Muscle of leg (tissue), 3 donors: ENCODE measurements at regions not wholly inside any gene's neighbourhood (a gene's known extent, or its start where the extent isn't known, plus 50 kb on each side); places are given as distances from the start of the nearest gene placed in this dataset.

Experiments
- DNase-seq: peaks from one replicate; pipeline ENCODE4 v3.0.0; 2013
- H3K27ac ChIP-seq: one replicate; pipeline ENCODE4 v1.5.1; 2013; ENCODE audit warnings: mild to moderate bottlenecking, low read length, control low read depth
- H3K27me3 ChIP-seq: one replicate; pipeline ENCODE4 v1.6.1; 2013; ENCODE audit warnings: low read length; ENCODE audit not compliant: control insufficient read depth, insufficient read depth
- H3K36me3 ChIP-seq: one replicate; pipeline ENCODE4 v1.6.1; 2013; ENCODE audit warnings: low read length; ENCODE audit not compliant: control insufficient read depth, insufficient read depth
- H3K4me1 ChIP-seq: one replicate; pipeline ENCODE4 v1.6.1; 2013; ENCODE audit warnings: low read length; ENCODE audit not compliant: control insufficient read depth, insufficient read depth
- H3K4me3 ChIP-seq: one replicate; pipeline ENCODE4 v1.5.1; 2013; ENCODE audit warnings: low read length, control low read depth
- H3K9me3 ChIP-seq: replicated peaks from 2 replicates; pipeline ENCODE4 v1.6.1; 2013; ENCODE audit warnings: low read depth, low read length; ENCODE audit not compliant: control insufficient read depth
- WGBS: methylation state at CpG from one replicate; pipeline ENCODE4 v1.1.5; 2013; ENCODE audit warnings: missing lambda C conversion rate; ENCODE audit not compliant: insufficient coverage; 5-methylcytosine and 5-hydroxymethylcytosine counted together

DNA sequence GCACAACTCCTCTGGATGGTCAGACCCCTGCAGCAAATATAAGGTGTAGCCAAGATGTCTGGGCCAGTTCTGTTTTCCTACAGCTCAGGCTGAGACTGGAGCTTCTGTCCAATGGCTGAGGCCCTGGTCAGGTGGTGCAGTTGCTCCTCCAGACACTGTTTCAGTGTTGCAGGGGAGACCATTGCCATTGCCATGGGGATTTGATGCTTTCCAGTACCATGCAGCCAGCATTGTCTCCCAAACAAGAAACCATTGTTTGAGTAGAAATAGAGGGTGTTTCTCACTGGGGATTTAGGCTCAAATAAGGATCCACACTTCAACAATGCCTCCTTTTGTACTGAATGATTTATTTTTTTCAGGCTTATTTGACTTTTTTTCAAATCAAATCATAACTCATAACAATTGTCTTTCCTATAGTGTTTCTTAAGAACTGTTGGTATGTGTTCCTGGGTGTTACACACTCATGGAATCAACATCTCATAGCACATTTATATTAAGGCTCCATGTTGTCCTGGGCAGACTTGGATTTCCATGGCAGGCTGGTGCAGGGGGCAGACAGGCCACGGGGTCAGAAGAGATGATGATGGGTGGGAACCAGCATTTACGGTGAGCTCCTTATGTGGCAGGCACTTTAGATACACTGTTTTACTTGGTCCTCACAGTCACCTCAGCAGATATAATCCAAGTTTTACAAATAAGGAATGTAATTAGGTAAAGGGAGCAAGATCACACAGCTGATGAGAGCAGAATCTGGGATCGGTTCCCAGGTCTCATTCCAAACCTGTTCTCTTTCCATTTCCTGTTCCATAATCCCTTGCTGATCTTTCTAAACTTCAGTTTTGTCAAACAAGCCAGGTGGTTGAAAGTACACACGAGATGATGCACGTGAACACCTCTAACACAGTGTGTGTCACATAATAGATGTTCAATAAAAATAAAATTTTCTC is 95.9 kb upstream of the GNAQ start:
- Histone ChIP-seq H3K9me3 (no peaks in the 10 kb centered on the region), H3K4me3 (no peak overlapping the region), H3K36me3 (no peaks in the 10 kb centered on the region), H3K27me3 (no peaks in the 10 kb centered on the region), H3K4me1 (no peaks in the 10 kb centered on the region), H3K27ac (no peak overlapping the region)
- no CpG with 5 or more reads among the region's 5 CpGs for WGBS
- no peak for DNase-seq

DNA sequence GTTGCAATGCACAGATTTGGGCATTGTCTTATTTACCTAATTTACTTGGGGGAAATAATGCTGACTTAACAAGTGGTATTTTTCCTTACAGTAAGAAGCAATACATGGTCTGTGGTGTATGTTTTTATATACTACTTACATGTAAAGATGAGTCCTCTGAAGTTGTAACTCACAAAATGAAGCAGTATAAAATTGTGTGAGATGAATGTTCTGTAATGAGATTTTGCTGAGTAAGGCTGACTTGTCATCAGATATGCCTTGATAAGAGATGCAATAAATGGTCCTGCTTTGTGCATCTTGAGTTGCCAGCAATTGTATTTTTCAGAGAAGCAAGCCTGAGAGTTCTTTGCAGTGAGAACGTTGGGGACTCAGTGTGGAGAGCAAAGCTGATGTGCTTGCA is 92.2 kb upstream of the GNAQ start:
- DNase-seq: no peak
- no CpG with 5 or more reads among the region's 1 CpG for WGBS
- H3K36me3 ChIP-seq: no peaks in the 10 kb centered on the region
- H3K27ac ChIP-seq: no peak overlapping the region
- H3K4me1 ChIP-seq: no peaks in the 10 kb centered on the region
- H3K27me3 ChIP-seq: no peaks in the 10 kb centered on the region
- no peaks in the 10 kb centered on the region for H3K9me3 ChIP-seq
- H3K4me3 ChIP-seq: no peak overlapping the region

DNA sequence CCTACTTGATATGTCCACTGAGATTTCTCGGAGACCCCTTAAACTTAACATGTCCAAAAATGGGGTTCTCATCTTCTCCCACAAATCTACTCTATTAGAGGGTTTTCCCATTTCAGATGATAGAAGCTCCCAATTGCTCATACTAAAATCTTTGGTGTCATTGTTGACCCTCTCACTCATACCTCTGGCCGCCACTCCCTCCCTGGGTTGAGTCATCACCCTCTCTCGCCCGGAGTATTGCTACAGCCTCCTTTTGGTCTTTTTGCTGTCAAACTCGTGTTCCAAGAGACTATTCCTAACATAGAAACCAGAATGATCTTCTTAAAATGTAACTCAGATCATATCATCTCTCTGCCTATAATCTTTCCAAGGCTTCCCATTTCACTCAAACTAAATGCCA is 91.0 kb upstream of the GNAQ start:
- DNase-seq: no peak
- WGBS: 85% methylated on average over 5 of the region's 5 CpGs
- Histone ChIP-seq H3K27ac (no peak overlapping the region), H3K9me3 (no peaks in the 10 kb centered on the region), H3K27me3 (no peaks in the 10 kb centered on the region), H3K4me3 (no peak overlapping the region), H3K4me1 (no peaks in the 10 kb centered on the region), H3K36me3 (no peaks in the 10 kb centered on the region)

DNA sequence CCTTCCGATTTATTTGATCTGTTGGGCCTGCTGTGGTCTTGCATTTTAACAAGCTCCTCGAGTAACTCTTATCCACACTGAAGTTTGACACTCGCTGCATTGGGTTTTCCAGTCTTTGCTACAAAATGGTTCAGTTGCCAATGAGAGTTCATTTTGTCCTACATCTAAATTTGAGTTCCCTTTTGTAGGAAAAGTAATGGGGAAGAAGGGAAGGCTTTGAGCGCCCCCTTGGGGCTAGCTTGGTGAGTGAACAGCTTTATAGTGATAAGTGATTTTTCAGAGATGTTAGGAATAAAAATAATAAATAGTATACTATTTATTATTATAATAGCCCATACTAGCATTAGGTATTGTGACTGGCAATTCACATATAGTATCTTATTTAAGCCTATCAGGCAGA is 89.9 kb upstream of the GNAQ start:
- H3K4me1 ChIP-seq: no peaks in the 10 kb centered on the region
- 86% methylated on average over 1 of the region's 4 CpGs for WGBS
- H3K36me3 ChIP-seq: no peaks in the 10 kb centered on the region
- H3K27me3 ChIP-seq: no peaks in the 10 kb centered on the region
- H3K4me3 ChIP-seq: no peak overlapping the region
- peak; percentile 65 for DNase-seq
- peak overlapping the region; percentile 13 for H3K27ac ChIP-seq
- H3K9me3 ChIP-seq: no peaks in the 10 kb centered on the region

DNA sequence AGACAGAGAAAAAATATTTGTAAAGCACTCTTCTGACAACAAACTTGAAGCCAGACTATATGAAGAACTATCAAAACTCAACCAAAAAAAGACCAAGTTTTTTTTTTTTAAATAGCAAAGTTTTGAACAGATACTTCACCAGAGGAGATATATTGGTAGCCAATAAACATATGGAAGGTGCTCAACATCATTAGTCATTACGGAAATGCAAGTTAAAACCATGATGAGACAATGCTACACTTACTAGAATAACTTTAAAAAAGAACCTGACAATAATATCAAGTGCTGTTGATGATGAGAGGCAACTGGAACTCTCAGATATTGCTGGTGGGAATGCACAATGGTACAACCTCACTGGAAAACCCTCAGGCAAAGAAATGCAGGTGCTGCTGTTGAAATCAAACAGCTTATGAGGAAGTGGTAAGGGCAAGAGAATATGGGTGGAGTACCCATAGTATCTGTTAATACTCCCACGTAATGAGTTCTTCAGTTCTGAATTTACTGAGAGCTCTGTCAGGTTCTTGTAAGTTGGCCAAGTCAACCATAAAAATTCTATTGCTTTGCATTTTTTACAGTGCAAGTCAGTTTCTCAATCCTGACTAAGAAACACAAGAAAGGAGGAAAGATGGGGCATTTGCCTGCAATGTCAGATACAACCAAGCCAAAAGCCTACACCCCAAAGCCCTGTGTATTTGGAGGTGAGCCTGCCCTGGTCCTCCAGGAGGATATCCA is 87.3 kb upstream of the GNAQ start:
- H3K9me3 ChIP-seq: no peaks in the 10 kb centered on the region
- H3K27me3 ChIP-seq: no peaks in the 10 kb centered on the region
- H3K36me3 ChIP-seq: no peaks in the 10 kb centered on the region
- no peak for DNase-seq
- H3K4me3 ChIP-seq: no peak overlapping the region
- H3K4me1 ChIP-seq: no peaks in the 10 kb centered on the region
- WGBS: no CpG with 5 or more reads among the region's 2 CpGs
- H3K27ac ChIP-seq: no peak overlapping the region

DNA sequence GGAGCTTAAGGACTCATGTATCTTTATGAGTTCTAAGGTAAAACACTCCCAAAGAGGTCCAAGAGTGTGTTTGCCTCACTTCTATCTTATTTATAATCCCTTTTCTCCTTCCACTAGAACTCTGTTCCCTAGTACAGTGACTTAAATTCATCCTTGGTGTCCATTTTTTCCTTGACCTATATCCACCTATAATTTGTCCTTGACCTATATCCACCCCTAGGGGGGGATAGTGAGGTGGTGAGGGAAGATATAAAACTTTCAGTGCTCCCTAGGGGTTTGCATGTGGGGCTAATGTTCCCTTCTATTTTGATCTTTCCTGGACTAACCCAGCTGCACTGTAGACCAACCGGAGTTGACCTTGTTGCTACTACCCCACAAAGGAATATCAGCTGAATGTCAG is 83.5 kb upstream of the GNAQ start:
- Histone ChIP-seq H3K27ac (no peak overlapping the region), H3K9me3 (no peaks in the 10 kb centered on the region), H3K4me3 (no peak overlapping the region), H3K4me1 (no peaks in the 10 kb centered on the region), H3K27me3 (no peaks in the 10 kb centered on the region), H3K36me3 (no peaks in the 10 kb centered on the region)
- DNase-seq: no peak
- 40% methylated on average over 1 of the region's 1 CpG for WGBS

DNA sequence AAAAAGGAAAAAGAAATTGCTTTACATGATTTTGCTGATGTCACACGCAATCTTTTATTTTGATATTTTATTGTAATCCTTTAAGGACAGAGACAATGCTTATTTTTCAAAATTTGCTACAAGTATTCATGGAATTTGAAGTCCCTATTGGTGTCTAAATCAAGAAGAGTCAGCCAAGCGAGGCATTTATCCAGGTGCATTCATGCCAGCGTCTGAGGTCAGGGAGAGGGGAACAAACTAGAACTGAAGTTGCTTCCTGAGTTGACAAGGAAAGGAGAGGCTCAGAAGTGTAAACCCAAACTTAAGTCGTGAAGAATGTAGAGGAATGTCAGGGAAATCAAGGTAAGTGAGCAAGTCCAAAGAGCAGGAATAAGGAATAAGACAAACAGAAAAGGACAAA is 83.0 kb upstream of the GNAQ start:
- H3K27me3 ChIP-seq: no peaks in the 10 kb centered on the region
- no peaks in the 10 kb centered on the region for H3K36me3 ChIP-seq
- WGBS: 81% methylated on average over 3 of the region's 4 CpGs
- H3K4me3 ChIP-seq: no peak overlapping the region
- DNase-seq: no peak
- no peaks in the 10 kb centered on the region for H3K4me1 ChIP-seq
- no peak overlapping the region for H3K27ac ChIP-seq
- no peaks in the 10 kb centered on the region for H3K9me3 ChIP-seq

DNA sequence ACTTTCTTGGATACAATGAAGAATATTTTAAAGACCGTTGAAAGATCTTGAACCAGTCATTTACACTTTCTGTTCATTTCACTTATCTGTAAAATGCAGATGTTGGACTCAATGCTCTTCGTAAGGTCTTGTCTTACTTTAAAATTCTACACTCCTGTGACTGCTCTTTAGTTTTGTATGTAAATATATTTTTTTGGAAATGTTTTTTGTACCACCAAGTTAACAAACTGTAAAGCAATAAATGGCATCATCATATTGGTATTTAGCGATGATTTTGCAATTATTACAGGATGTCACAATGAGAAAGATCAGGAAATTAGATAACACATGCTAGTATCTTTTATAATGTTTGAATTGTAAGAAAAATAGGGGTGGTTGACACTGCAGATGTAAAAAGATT is 80.8 kb upstream of the GNAQ start:
- H3K9me3 ChIP-seq: no peaks in the 10 kb centered on the region
- H3K4me3 ChIP-seq: no peak overlapping the region
- H3K27me3 ChIP-seq: no peaks in the 10 kb centered on the region
- no CpG with 5 or more reads among the region's 3 CpGs for WGBS
- H3K36me3 ChIP-seq: no peaks in the 10 kb centered on the region
- no peak overlapping the region for H3K27ac ChIP-seq
- no peaks in the 10 kb centered on the region for H3K4me1 ChIP-seq
- DNase-seq: no peak

DNA sequence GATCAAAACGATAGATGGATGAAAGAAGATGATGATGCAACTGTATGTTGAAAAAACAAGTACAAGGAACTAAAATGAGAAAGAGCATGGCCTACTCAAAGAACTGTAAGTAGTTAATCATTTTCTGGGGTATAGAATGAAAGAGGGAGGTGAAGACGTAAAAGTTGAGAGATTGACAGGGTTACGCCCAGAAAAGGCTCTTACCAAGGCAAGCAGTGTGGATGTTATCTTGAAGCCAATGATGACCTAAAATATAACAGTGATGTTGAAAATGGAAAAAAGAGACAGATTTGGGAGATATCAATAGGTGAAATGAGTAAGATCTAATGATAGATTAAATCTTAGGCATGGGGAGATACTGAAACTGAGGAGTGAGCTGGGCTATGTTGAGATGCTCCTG is 80.4 kb upstream of the GNAQ start:
- Histone ChIP-seq H3K4me3 (no peak overlapping the region), H3K4me1 (no peaks in the 10 kb centered on the region), H3K36me3 (no peaks in the 10 kb centered on the region), H3K27ac (no peak overlapping the region), H3K9me3 (no peaks in the 10 kb centered on the region), H3K27me3 (no peaks in the 10 kb centered on the region)
- no peak for DNase-seq
- 100% methylated on average over 3 of the region's 3 CpGs for WGBS

DNA sequence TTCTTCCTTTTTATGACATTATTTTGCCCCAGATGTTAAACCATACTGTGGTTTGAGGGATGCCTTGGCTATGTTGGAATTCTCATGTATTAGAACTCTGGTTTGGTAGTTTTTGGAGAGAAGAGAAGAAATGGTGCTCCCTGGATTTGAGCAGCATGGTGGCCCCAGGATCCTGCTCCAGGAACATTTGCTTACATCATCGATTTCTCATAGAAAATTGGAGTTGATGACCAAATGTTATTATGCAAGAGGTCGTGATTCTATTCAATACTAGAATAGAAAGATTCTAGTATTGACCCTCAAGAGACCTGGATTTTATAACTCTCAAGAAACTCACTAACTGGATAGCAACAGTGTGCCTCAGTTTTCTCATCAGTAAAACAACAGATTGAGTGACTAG is 77.5 kb upstream of the GNAQ start:
- DNase-seq: no peak
- Histone ChIP-seq H3K4me1 (no peaks in the 10 kb centered on the region), H3K27me3 (no peaks in the 10 kb centered on the region), H3K4me3 (no peak overlapping the region), H3K9me3 (no peaks in the 10 kb centered on the region), H3K27ac (no peak overlapping the region), H3K36me3 (no peaks in the 10 kb centered on the region)
- WGBS: no CpG with 5 or more reads among the region's 2 CpGs
